ENCODE measurements at regions not wholly inside any gene's neighbourhood (a gene's known extent, or its start where the extent isn't known, plus 50 kb on each side); places are given as distances from the start of the nearest gene placed in this dataset.

GRCh38 chr6:91043751-91044150 is 456.9 kb upstream of the MAP3K7 start:
- Histone ChIP-seq H3K4me2 (ENCODE audit: low read length) (no peak overlapping the region), H3K4me3 (ENCODE audit: low read length) (no peak overlapping the region), H3K9me2 (ENCODE audit: insufficient read depth, low read length) (no peaks in the 10 kb centered on the region), H3K27me3 (ENCODE audit: insufficient read depth, low read depth, low read length) (no peaks in the 10 kb centered on the region), H4K20me1 (ENCODE audit: insufficient read depth) (no peaks in the 10 kb centered on the region), H3K9me3 (ENCODE audit: low read length) (no peaks in the 10 kb centered on the region), H3F3A (ENCODE audit: insufficient read depth, low read length, poor library complexity, severe bottlenecking) (no peaks in the 10 kb centered on the region), H3K9ac (ENCODE audit: low read length) (no peak overlapping the region), H3K36me3 (ENCODE audit: insufficient read depth, low read length) (no peaks in the 10 kb centered on the region), H3K27ac (ENCODE audit: low read length) (no peak overlapping the region), H2AFZ (ENCODE audit: low read depth, low read length) (no peak overlapping the region), H3K79me2 (replicated peaks; ENCODE audit: insufficient read depth, low read length) (no peaks in the 10 kb centered on the region)
- TF ChIP-seq SMC3 (conservative IDR thresholded peaks at IDR 0.05; ENCODE audit: poor library complexity) (no peak), POLR2AphosphoS5 (IDR thresholded peaks at IDR 0.05) (no peak), REST (IDR thresholded peaks at IDR 0.05; ENCODE audit: borderline replicate concordance) (no peak), EZH2 (IDR thresholded peaks at IDR 0.05; ENCODE audit: borderline replicate concordance, insufficient read depth, low read length, poor library complexity, severe bottlenecking) (no peak), TAF1 (IDR thresholded peaks at IDR 0.05; ENCODE audit: low read depth) (no peak), RAD21 (conservative IDR thresholded peaks at IDR 0.05) (no peak), EP300 (conservative IDR thresholded peaks at IDR 0.05; ENCODE audit: poor library complexity, severe bottlenecking) (no peak), MXI1 (conservative IDR thresholded peaks at IDR 0.05; ENCODE audit: poor library complexity, severe bottlenecking) (no peak), CTCF (IDR thresholded peaks at IDR 0.05; ENCODE audit: poor library complexity, severe bottlenecking) (no peak)

GRCh38 chr6:91042656-91043055 is 455.8 kb upstream of the MAP3K7 start:
- Histone ChIP-seq H3K36me3 (ENCODE audit: insufficient read depth, low read length) (no peaks in the 10 kb centered on the region), H3K9ac (ENCODE audit: low read length) (no peak overlapping the region)
- TF ChIP-seq CTCF (IDR thresholded peaks at IDR 0.05; ENCODE audit: poor library complexity, severe bottlenecking): no peak
- no peak for TF ChIP-seq TAF1 (IDR thresholded peaks at IDR 0.05; ENCODE audit: low read depth)
- TF ChIP-seq EZH2 (IDR thresholded peaks at IDR 0.05; ENCODE audit: borderline replicate concordance, insufficient read depth, low read length, poor library complexity, severe bottlenecking): no peak
- TF ChIP-seq MXI1 (conservative IDR thresholded peaks at IDR 0.05; ENCODE audit: poor library complexity, severe bottlenecking): no peak
- TF ChIP-seq POLR2AphosphoS5 (IDR thresholded peaks at IDR 0.05): no peak
- no peak for TF ChIP-seq EP300 (conservative IDR thresholded peaks at IDR 0.05; ENCODE audit: poor library complexity, severe bottlenecking)
- no peak for TF ChIP-seq SMC3 (conservative IDR thresholded peaks at IDR 0.05; ENCODE audit: poor library complexity)

More at GRCh38 chr6:91042656-91043055, 455.8 kb upstream of the MAP3K7 start:
- H3K79me2 ChIP-seq (replicated peaks; ENCODE audit: insufficient read depth, low read length): no peaks in the 10 kb centered on the region
- no peak overlapping the region for H3K4me2 ChIP-seq (ENCODE audit: low read length)
- no peak overlapping the region for H3K27ac ChIP-seq (ENCODE audit: low read length)
- no peaks in the 10 kb centered on the region for H3K9me2 ChIP-seq (ENCODE audit: insufficient read depth, low read length)
- H3K9me3 ChIP-seq (ENCODE audit: low read length): no peaks in the 10 kb centered on the region
- H4K20me1 ChIP-seq (ENCODE audit: insufficient read depth): no peaks in the 10 kb centered on the region
- no peak overlapping the region for H3K4me3 ChIP-seq (ENCODE audit: low read length)
- no peak overlapping the region for H2AFZ ChIP-seq (ENCODE audit: low read depth, low read length)
- H3K27me3 ChIP-seq (ENCODE audit: insufficient read depth, low read depth, low read length): no peaks in the 10 kb centered on the region
- H3F3A ChIP-seq (ENCODE audit: insufficient read depth, low read length, poor library complexity, severe bottlenecking): no peaks in the 10 kb centered on the region
